NCI-H2196 (cell line): ENCODE measurements at regions not wholly inside any gene's neighbourhood (a gene's known extent, or its start where the extent isn't known, plus 50 kb on each side); places are given as distances from the start of the nearest gene placed in this dataset.
"Not testable (repeated sequence)": the region's sequence is repeated elsewhere in the genome, so short reads cannot be mapped to it uniquely, and the experiment has no call there.

ENCODE experiments used
- DNase-seq: peaks from one replicate; lab custom pipeline; 2025; ENCODE audit not compliant: unreplicated experiment; lab: John Stamatoyannopoulos, UW

DNA sequence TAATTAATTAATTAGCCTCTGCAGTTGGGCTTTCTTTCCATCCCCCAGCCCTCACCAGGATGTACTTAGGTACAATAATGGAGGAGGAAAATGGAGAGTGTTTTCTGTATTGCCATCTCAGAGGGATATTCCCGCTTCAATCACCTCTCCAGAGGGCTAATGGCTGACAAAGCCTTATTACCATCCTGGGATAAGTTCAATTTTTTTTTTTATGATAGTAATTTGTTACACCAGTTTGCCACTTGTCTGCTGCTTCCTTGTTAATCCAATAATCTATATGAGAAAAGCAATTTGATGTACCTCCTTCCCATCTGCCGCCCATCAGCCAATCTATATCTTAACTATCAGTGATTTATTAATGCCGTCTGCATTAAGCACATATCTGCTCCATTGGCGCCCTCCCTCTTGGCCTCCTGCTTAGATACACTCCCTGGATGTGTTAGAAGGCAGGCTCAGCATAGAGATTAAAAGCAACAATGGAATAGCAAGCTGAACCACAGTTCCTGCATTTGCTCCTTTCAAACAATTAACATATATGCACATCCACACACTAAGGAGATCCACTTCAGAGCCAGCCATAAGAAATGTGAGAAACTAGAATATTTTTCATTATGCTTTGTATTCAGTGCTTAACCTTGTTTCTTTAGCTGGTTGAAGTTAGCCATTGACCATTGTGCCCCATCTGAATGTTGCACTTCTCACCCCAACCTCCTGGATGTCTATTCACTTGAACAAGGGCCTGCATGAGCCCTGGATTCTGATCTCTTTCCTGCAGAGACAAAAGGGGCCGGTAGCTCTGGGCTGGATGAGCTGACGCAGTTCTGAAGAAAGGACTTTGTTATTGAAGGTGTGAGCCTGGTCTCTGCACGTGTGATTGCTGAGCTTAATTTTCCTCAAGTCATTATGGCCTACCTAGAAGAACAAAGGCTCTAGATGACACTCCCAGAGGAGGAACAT is 237.3 kb upstream of the GAP43 start:
- DNase-seq = no peak

DNA sequence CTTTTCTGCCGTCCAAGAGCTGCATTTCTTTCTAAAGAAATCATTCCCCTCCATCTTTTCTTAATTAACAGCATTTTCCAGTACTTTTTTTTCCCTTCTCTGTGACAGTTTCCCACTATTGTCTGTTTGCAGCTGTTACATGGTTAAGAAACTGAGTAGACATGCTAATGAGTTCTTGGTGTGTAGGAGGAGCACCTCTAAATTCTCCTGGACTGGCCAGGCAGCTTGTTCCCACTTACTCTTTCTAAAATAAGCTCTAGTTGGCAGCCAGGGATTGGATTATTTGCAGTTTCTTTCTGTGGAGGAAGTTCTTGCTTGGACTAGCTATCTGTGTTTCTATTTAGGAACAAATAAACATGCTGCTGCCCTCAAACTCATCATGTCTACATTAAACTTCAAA is 235.1 kb upstream of the GAP43 start:
- no peak for DNase-seq

DNA sequence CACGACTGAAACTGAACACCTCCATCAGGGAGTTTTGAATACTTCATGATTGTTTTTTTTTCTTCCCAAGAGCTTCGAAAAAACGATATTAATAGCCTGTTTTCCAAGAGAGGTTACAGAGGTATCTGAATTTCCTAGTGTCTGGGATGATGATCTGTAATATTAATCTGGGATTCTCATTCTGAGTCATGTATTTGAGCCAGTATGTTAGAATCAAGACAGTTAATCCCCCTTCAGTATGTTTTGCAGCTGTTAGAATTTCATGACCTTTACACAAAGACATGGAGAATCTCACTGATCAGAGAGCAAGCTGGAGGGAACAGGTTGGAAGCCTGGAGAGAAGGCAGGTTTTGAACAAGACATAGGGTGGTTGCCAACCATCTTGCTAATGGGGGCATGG is 234.5 kb upstream of the GAP43 start:
- no peak for DNase-seq

DNA sequence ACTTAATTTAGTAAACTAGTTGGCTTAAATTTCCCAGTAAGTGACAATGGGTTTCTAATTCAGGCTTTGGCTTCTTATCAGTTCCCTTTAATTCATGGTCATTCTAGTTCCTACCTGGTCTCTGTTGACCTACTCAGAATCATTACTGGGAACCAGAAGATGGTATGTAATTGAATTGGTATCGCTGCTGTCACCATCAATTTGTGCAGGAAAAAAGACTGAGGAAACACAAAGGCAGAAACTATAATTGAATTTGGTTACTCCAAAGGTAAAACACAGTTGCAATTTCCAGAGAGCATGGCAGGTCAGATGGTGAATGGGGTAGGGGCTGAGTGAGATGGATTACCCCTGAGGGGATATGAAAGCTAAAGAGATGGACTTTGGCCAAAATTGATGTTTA is 226.5 kb upstream of the GAP43 start:
- DNase-seq = no peak

DNA sequence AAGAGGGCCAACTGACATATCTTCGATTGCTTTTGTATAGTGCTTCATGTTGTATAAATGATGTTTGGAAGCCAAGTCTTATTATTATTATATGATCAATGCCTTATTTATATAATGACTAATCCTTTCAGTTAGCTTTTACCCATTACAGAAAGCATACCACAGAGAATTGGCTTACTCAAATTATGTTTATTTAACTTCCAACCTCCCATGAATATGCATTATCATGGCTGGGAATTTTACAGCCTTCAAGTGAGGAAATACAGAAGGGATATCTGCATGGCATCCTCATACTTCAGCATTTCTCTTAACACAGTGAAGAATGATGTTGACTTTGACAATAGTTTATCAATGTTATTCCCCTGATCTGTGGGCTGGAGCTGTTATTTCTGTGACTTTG is 225.9 kb upstream of the GAP43 start:
- no peak for DNase-seq

DNA sequence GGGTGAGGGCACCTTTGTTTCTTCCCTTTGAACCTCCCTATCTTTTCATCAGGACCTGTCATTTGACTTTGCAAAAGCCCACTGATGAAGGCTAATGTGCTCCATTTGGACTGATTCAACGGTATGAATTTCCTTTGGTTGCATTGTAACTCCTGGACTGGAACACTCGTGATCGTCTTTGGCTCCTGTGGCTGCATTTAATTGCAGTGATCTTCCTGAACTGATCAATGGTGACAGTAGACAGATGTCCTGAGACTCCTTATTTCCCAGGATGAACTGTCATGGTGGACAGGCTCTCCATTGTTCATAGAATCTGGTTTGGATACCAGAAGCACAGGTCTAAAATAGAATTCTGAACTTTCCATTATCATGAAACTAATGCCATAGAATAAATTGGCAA is 224.8 kb upstream of the GAP43 start:
- DNase-seq = no peak

DNA sequence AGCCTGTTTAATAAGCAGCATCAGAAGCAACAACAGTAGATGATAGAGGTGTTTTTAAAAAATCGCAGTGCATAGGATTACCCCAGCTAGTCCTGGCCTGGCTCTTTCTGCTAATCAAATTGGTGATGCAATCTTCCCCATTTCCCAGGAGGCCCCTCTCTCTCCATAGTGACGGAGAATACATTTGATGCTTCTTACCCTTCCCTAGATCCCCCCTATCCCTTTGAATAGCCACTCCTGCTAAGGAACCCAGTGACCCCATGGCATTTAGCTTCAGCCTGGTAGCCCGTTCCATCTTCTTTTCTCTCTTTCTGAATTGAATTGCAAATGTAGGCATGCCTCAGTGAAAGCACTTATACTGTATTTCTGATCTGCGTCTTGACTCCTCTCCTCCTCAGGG is 223.6 kb upstream of the GAP43 start:
- no peak for DNase-seq

DNA sequence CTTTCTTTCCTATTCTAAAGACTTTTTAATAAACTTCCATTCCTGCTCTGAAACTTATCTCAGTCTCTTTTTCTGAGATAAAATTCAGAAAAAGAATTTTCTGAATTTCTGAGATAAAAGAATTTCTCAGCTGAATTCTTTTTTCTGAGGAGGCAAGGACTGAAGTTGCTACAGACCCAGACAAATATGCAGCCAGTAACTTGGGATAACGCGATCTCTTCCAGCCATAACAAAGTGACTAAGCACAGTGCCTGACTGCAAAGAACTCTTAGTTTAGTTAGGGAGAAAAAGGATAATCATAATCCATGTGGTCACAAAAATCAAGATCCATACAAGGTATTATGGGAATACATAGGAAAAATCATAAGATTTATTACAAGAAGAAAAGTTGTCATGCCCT is 222.0 kb upstream of the GAP43 start:
- no peak for DNase-seq

DNA sequence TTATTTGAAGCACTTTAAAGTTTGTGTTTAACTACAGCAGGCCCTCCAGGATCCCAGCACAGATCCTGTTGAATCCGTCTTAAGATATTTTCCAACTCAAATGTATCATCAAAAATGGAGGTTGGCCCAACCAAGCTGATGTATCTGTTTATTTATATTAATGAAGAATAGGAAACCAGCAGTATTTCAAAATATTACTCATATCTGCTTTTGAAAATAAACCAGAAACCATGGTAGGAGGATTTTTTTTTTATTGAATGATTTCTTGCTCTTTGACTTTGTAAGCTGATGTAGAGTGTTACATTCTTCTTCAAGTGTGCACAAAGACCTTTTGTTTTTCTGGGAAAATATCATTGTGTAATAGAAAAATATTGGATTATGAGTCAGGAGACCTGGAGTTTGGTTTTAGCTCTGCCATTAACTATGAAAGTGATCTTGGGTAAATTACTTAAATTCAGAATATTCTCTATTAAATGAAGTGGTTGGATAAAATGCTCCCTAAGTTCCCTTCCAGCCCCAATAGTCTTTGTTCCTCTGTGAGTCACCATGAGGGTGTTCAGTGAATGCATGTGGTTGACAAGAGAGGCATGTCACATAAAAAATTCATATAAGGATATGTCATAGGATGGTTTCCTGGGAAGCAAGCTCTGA is 221.3 kb upstream of the GAP43 start:
- DNase-seq = no peak

DNA sequence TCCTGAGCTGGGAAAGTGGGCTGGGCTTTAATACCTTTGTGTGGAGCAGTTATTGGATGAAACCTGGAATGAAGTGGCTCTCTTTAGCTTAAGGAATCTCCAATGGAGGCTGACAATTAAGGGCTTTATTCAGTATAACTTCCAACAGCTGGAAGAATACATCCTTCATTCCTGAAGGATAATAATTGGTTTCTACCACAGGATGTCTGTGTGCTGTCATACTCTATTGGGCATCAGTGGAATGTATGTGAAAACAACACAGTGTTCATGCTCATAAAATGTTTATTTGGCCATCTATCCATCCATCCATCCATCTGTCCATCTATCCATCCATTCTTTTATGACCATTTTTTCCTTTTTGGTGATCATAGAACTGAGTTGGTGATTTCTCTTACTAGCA is 220.7 kb upstream of the GAP43 start:
- DNase-seq = no peak

DNA sequence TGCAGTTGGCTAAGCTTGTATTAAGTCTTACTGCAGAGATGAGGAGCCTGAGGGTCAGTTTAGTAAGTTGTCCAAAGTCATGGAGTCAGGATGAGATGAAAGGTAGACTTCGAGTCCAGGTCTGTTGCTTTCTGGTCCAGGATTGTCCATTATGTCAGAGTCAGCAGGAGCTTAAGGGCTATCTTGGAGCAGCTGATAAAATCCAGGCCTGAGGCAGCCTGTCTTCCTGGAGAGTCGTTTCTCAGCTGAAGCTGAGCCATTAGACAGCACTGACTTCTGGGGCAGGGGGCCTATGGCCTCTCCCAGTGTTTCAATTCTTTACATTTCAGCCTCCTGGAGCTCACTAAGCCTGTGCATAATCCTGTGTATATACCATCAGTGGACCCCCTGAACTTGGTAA is 219.5 kb upstream of the GAP43 start:
- no peak for DNase-seq

DNA sequence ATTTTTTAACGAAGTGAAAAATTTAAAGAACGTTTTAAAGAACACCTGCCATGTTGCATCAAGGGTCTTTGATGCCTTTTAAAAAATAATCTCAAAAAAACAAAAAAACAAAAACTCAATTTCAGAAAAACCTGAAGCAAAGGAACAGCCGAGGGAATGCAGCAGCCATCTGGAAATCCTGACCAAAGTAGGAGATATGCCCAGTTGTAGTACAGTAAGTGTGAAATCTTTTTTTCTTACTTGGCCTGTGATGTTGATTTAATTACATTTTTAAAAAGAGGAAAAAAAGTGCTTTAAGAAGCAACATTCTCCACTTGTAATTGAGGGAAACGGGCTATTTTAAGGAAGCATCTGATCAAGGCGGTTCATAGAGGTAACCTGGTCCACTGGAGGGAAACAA is 213.7 kb upstream of the GAP43 start:
- no peak for DNase-seq

DNA sequence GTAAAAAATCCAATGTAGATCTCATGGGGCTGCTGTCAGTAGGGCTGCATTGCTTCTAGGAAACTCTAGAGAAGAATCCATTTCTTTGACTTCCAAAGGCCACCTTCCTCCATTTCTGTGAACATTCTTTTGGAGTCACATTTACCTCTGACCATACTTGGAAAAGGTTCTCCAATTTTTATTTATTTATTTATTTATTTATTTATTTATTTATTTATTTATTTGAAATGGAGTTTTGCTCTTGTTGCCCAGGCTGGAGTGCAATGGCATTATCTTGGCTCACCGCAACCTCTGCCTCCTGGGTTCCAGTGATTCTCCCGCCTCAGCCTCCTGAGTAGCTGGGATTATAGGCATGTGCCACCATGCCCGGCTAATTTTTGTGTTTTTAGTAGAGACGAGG is 208.7 kb upstream of the GAP43 start:
- not testable (repeated sequence) for DNase-seq

DNA sequence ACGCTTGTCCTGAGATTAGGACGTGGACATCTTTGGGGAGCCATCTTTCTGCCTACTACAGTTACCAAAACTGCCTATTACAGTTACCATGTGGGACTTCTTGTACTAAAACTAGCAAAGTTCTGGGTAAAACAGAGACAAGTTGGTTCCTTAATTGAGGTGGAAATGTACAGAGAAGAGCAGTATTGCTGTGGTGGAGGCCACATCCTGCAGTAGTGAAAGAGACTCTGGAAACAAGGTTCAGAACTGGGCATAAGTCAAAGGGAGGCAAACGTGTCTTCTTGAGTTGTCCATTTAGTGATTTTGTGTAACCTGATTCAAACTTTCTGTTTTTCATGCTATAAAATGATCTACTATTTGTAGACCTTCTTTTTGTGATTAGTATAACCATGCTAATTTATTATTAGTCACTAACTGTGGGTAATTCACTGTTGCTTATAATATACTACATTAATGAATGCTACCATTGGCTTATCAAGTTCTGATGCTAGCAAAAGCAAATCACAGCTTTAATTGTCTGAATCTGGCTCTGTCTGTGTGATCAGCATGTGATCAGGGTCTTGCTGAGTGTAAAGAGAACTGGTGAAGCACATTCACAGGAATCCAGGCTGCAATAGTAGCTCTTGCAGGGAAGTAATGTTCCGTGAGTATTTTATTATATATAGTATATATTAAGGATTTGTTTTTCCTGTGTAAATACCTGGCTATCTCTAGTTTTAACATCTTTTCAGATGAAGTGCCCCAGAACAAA is 207.9 kb upstream of the GAP43 start:
- DNase-seq = no peak

DNA sequence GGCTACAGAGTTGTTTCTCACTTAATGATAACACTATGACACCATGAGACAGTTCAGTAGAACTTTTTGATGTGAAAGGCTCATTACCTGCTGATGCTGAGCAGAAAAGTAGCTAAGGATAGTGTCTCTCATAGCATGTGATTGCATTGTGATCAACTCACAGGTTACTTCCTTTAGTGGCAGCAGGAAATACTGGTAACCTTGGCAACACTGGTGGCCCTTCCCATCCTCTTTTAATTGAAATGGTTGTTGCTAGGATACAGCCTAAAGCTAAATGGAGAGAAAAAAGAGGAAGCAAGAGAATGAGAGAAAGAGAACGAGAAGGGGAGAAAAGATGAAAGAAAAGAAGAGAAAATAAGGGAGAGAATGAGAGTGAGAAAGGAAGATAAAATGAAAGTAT is 204.7 kb upstream of the GAP43 start:
- DNase-seq = peak; percentile 55

DNA sequence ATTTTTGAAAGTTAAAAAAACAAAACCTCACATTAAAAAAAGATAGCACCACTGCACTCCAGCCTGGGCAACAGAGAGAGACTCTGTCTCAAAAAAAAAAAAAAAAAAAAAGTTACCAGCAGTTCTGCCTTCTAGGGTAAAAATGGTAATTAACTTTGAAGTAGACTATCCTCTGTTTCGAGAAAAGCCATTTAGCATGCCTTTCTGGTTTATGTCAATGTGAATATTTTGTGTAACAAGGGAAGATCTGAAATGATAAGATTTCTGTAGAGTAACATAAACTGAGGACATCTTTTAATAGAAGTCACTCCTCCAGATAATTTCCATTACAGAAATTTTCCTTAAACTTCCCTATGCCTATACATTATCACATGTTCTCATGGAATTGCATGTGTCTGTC is 203.2 kb upstream of the GAP43 start:
- DNase-seq = no peak

DNA sequence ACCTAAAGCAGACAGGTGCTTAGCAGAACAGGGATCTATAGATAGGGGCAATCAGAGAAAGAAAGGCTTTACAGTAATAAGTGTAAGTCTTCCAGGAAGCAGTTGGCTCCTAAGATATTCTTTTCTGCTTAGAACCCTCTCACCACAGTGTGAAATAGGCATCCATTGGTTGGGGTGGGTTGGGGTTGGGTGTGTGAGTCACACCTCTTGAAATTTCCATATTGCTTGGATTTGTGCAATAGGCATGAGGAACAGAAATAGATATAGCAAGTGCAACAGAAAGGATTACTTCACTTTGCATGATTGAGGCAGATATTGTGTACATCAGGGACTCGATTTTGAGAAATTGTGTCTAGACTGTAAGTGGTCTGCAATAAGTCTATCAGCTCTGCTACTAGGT is 200.1 kb upstream of the GAP43 start:
- no peak for DNase-seq

DNA sequence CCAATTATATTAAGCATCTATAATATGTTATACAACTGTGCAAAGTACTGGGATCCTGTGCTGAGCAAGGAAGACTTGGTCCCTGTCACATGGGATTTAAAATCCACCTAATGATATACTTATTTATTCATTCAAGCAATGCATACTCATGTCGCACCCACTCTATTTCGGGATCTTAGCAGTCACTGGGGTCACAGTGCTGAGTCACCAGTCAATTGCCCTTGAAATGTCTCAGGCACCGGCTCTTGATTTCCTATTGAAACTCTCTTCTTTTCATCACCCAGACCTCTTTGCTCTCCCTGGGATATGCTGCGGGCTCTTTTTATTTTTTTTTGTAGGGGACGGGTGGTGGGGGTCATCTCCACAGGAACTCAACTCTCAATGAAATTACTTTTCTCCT is 194.5 kb upstream of the GAP43 start:
- no peak for DNase-seq

DNA sequence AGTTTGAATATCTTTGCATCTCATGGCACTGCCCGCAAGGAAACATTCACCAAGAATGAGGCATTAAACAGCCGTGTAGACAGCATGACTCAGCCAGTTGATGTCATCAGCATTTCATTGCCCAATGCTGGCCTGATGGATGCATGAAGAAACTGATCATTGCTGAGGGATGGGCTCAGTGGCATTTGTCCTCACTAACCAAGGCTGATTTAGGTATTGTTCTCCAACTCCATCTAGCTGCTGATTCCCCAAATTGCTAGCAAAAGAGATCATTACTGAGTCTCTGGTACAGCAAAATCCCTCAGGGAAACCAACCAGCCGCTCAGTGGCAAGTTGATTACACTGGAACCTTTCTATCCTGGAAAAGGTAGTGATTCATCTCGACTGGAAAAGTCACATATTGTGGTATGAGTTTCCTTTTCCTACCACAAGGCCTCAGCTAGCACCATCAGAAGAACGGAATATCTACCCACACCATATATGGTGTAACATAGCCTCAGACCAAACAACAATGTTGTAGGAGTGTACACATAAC is 186.5 kb upstream of the GAP43 start:
- no peak for DNase-seq

DNA sequence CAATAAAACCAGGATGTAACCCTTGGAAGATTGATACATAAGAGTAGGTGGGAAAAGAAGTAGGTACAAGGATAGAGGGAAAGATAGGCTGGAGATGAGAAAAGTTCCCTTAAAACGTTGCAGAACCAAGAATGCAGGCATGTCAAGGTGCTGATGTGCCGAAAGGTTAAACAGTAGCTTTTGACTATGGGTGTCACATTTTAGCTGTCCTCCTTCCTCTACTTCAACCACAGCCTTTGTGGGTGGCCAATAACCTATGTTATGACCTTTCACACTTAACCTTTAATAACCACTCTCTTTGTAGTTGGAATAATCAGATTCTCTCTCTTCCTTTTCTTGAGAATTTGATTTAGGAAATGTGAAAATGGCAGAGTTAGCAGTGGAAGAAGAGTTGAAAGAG is 184.5 kb upstream of the GAP43 start:
- DNase-seq = no peak

DNA sequence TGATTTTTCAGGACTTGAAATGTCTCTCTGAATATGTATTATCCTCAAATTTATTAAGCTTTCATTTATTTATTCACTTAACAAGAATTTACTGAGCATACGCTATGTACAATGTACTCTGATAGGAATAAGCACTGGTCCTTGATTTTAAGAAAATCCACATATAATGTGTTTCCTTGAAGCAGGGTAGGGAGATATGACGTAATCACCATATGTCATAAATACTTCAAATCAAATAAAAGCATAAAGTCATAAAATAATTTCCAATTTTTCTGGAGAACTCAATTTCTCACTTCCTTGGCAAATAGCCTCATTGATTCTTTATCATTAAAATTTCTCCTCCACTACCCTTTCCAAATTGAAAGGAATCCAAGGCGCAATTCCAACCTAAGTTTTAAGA is 177.8 kb upstream of the GAP43 start:
- no peak for DNase-seq

DNA sequence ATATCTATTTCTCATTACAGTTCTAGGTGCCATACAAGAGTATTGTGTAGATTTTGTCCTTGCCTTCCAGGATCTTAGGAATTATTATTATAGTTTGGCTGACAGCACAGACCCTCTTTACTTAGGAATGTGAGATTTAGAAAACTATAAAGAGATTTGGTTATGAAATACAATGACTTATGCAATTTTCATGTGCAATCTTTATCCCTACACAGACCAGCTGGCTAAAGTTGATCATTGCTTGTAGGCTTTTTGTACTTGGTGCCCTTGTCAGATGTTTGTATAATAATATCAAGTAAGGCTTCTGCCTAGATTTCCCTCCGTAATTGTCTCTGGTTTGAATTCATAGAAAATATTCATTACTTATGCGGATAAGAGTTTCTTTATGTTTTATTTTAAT is 174.5 kb upstream of the GAP43 start:
- no peak for DNase-seq
